ENCODE measurements at regions not wholly inside any gene's neighbourhood (a gene's known extent, or its start where the extent isn't known, plus 50 kb on each side); places are given as distances from the start of the nearest gene placed in this dataset.

DNA sequence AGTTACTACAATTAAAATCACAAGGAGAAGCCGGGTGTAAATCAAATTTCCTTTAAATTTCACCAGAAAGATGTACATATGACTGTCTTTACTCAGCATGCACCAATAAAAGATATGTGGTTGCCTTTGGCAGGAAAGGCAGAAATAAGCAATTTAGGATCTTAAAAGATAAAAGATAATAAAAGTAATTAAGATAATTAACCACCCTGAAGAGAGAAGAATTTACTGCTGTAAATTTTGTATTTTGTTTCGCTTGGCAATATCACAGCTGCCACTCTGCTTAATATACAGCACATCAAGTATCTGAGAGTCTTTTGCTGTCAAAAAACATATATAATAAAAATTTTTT lies 411.9 kb downstream of the MN1 start:
- Mint-ChIP-seq H3K36me3 (ENCODE audit: insufficient read depth) (no peaks in the 10 kb centered on the region), H3K4me3 (ENCODE audit: low read depth) (no peak overlapping the region), H3K27ac (no peak overlapping the region), H3K9me3 (ENCODE audit: low read depth) (no peaks in the 10 kb centered on the region), H3K4me1 (ENCODE audit: low read depth) (peaks cover 8% of the 10 kb centered on the region), H3K27me3 (peaks cover 40% of the 10 kb centered on the region)
- DNase-seq (ENCODE audit: low spot score, unreplicated experiment), result no peak
- TF ChIP-seq, protein P1, sequence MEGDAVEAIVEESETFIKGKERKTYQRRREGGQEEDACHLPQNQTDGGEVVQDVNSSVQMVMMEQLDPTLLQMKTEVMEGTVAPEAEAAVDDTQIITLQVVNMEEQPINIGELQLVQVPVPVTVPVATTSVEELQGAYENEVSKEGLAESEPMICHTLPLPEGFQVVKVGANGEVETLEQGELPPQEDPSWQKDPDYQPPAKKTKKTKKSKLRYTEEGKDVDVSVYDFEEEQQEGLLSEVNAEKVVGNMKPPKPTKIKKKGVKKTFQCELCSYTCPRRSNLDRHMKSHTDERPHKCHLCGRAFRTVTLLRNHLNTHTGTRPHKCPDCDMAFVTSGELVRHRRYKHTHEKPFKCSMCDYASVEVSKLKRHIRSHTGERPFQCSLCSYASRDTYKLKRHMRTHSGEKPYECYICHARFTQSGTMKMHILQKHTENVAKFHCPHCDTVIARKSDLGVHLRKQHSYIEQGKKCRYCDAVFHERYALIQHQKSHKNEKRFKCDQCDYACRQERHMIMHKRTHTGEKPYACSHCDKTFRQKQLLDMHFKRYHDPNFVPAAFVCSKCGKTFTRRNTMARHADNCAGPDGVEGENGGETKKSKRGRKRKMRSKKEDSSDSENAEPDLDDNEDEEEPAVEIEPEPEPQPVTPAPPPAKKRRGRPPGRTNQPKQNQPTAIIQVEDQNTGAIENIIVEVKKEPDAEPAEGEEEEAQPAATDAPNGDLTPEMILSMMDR (IDR thresholded peaks at IDR 0.05; ENCODE audit: unreplicated experiment), result no peak

DNA sequence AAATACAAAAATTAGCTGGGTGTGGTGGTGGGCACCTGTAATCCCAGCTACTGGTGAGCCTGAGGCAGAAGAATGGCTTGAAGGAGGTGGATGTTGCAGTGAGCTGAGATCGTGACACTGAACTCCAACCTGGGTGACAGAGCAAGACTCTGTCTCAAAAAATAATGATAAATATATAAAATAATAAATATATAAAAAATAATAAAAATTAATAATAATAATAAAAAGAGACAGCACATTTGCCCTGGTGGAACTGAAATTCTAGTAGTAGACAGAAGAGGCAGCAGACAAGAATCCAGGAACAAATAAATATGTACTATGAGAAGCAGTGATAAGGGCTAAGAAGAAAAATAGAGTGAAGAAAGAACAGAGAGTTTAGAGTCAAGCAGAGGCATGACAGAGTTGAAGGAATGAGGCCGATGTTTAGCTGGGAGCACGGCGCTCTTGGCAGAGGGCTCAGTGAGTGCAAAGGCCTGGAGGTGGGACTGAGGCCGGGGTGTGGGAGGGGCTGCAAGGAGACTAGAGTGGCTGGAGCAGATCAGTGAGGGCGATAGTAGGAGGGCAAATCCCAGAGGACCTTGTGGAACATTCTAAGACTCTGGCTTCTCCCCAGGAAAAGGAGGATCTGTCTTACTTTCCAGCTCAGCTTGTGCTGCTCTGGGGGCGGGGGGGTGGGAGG lies 410.3 kb downstream of the MN1 start:
- TF ChIP-seq, protein P1 (IDR thresholded peaks at IDR 0.05; ENCODE audit: unreplicated experiment), result no peak
- Mint-ChIP-seq H3K9me3 (ENCODE audit: low read depth) (no peaks in the 10 kb centered on the region), H3K27me3 (peaks cover 28% of the 10 kb centered on the region), H3K4me3 (ENCODE audit: low read depth) (no peak overlapping the region), H3K27ac (no peak overlapping the region), H3K36me3 (ENCODE audit: insufficient read depth) (no peaks in the 10 kb centered on the region), H3K4me1 (ENCODE audit: low read depth) (peaks cover 8% of the 10 kb centered on the region)
- no peak for DNase-seq (ENCODE audit: low spot score, unreplicated experiment)

DNA sequence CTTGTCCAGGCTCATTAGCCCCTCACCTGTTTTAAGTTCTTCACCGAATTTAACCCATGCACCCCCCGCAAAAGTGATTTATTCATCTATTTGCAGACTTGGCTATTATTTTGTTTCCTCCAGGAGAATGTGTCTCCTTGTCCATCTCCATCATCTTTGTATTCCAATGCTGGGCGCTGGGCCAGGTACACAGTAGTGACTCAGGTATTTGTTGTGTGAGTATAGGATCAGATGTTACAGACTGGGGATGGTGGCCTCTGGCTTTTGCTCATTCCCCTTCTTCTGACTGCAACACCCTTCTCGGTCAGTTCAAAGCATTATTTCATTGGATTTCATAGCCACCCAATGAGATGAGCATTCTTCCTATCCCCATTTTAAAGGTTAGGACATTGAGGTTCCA lies 408.2 kb downstream of the MN1 start:
- TF ChIP-seq, protein P1 (IDR thresholded peaks at IDR 0.05; ENCODE audit: unreplicated experiment), result no peak
- H3K4me1 Mint-ChIP-seq (ENCODE audit: low read depth), result peaks cover 8% of the 10 kb centered on the region

DNA sequence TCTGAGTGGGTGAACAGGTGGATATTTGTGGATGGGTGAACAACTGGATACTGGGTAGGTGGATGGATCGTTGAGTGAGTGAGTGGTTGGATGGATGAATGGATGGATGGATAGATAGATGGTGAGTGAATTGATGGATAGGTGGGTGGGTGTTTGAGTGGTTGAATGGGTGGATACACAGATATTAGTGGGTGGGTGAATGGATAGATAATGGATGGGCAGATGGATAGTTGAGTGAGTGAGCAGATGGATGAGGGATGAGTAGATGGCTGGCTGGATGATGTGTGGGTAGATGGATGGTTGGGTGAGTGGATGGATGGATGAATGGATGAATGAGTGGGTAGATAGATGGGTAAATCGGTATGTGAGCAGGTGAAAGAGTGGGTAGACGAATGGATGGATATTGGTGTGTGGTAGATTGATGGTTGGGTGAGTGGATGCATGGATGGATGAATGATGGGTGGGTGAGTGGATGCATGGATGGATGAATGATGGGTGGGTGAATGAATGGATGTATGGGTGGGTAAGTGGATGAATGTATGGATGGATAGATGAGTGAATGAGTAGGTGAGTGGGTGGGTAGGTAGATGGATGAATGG lies 406.7 kb downstream of the MN1 start:
- no peaks in the 10 kb centered on the region for H3K9me3 Mint-ChIP-seq (ENCODE audit: low read depth)
- H3K27ac Mint-ChIP-seq, result no peak overlapping the region
- H3K27me3 Mint-ChIP-seq, result peaks cover 8% of the 10 kb centered on the region
- no peak overlapping the region for H3K4me3 Mint-ChIP-seq (ENCODE audit: low read depth)
- H3K4me1 Mint-ChIP-seq (ENCODE audit: low read depth), result peaks cover 8% of the 10 kb centered on the region
- TF ChIP-seq, protein P1 (IDR thresholded peaks at IDR 0.05; ENCODE audit: unreplicated experiment), result no peak
- no peak for DNase-seq (ENCODE audit: low spot score, unreplicated experiment)
- H3K36me3 Mint-ChIP-seq (ENCODE audit: insufficient read depth), result no peaks in the 10 kb centered on the region

More for the DNA sequence above, 408.2 kb downstream of the MN1 start:
- no peaks in the 10 kb centered on the region for H3K36me3 Mint-ChIP-seq (ENCODE audit: insufficient read depth)
- no peak overlapping the region for H3K27ac Mint-ChIP-seq
- H3K9me3 Mint-ChIP-seq (ENCODE audit: low read depth), result no peaks in the 10 kb centered on the region
- H3K27me3 Mint-ChIP-seq, result peaks cover 17% of the 10 kb centered on the region
- DNase-seq (ENCODE audit: low spot score, unreplicated experiment), result no peak
- no peak overlapping the region for H3K4me3 Mint-ChIP-seq (ENCODE audit: low read depth)

GRCh38 chr22:27397036-27397953 lies 404.3 kb downstream of the MN1 start:
- no peaks in the 10 kb centered on the region for H3K36me3 Mint-ChIP-seq (ENCODE audit: insufficient read depth)
- H3K4me1 Mint-ChIP-seq (ENCODE audit: low read depth), result no peaks in the 10 kb centered on the region
- H3K27ac Mint-ChIP-seq, result no peak overlapping the region
- H3K27me3 Mint-ChIP-seq, result peaks cover 5% of the 10 kb centered on the region
- TF ChIP-seq, protein P1 (IDR thresholded peaks at IDR 0.05; ENCODE audit: unreplicated experiment), result no peak
- H3K9me3 Mint-ChIP-seq (ENCODE audit: low read depth), result no peaks in the 10 kb centered on the region
- no peak overlapping the region for H3K4me3 Mint-ChIP-seq (ENCODE audit: low read depth)
- no peak for DNase-seq (ENCODE audit: low spot score, unreplicated experiment)

All from progenitor cell of endocrine pancreas (in vitro differentiated cells).